Osteoblast (primary cell): ENCODE measurements at regions not wholly inside any gene's neighbourhood (a gene's known extent, or its start where the extent isn't known, plus 50 kb on each side); places are given as distances from the start of the nearest gene placed in this dataset.

Source experiments
- DNase-seq: peaks from one replicate; pipeline ENCODE4 v3.0.0; 2011; ENCODE audit warnings: low spot score, mixed read lengths; ENCODE audit not compliant: insufficient read length; ENCODE audit errors: missing footprints
- H2AFZ ChIP-seq: 2 replicates; pipeline ENCODE4 v1.6.0; 2011; ENCODE audit warnings: mild to moderate bottlenecking, low read length
- H3K27ac ChIP-seq: 2 replicates; pipeline ENCODE4 v1.5.1; 2011; ENCODE audit warnings: mild to moderate bottlenecking, low read depth, low read length, moderate library complexity
- H3K27me3 ChIP-seq: 2 replicates; pipeline ENCODE4 v1.6.0; 2012; ENCODE audit warnings: mild to moderate bottlenecking, control low read depth, inconsistent platforms, low read length, moderate library complexity; ENCODE audit not compliant: insufficient read depth
- H3K36me3 ChIP-seq: 2 replicates; pipeline ENCODE4 v1.5.1; 2011; ENCODE audit warnings: mild to moderate bottlenecking, low read length, control low read depth, moderate library complexity; ENCODE audit not compliant: insufficient read depth
- H3K4me1 ChIP-seq: 2 replicates; pipeline ENCODE4 v1.5.1; 2011; ENCODE audit warnings: mild to moderate bottlenecking, low read length, control low read depth, moderate library complexity; ENCODE audit not compliant: insufficient read depth
- H3K4me2 ChIP-seq: 2 replicates; pipeline ENCODE4 v1.6.0; 2011; ENCODE audit warnings: mild to moderate bottlenecking, low read length; ENCODE audit not compliant: insufficient read depth
- H3K4me3 ChIP-seq: fragments of 200-600 bp; sonication (generic); 3 replicates; pipeline ENCODE4 v1.5.1; 2012; ENCODE audit warnings: mild to moderate bottlenecking, low read length, inconsistent platforms; ENCODE audit not compliant: insufficient read depth
- H3K79me2 ChIP-seq: 2 replicates; pipeline ENCODE4 v1.6.0; 2012; ENCODE audit warnings: mild to moderate bottlenecking, low read length, control low read depth, inconsistent platforms; ENCODE audit not compliant: insufficient read depth
- H3K9me3 ChIP-seq: 2 replicates; pipeline ENCODE4 v1.5.1; 2011; ENCODE audit warnings: low read depth, low read length, control low read depth
- H4K20me1 ChIP-seq: 2 replicates; pipeline ENCODE4 v1.6.0; 2012; ENCODE audit warnings: mild to moderate bottlenecking, low read length, control low read depth; ENCODE audit not compliant: insufficient read depth
- CTCF ChIP-seq: IDR thresholded peaks from 2 replicates; pipeline ENCODE4 v1.5.1; 2011; ENCODE audit warnings: mild to moderate bottlenecking, low read depth, low read length, moderate library complexity; ENCODE audit errors: extremely low read depth

GRCh38 chr21:22670148-22670547, 1671.9 kb downstream of the NCAM2 start:
- no peaks in the 10 kb centered on the region for H3K36me3 ChIP-seq
- no peak overlapping the region for H3K4me3 ChIP-seq
- H3K4me1 ChIP-seq, result no peaks in the 10 kb centered on the region
- no peak overlapping the region for H3K4me2 ChIP-seq
- H3K9me3 ChIP-seq, result no peaks in the 10 kb centered on the region
- no peaks in the 10 kb centered on the region for H3K27me3 ChIP-seq
- no peak overlapping the region for H2AFZ ChIP-seq
- no peak for TF ChIP-seq CTCF
- H4K20me1 ChIP-seq, result no peaks in the 10 kb centered on the region
- no peaks in the 10 kb centered on the region for H3K79me2 ChIP-seq
- no peak for DNase-seq
- no peak overlapping the region for H3K27ac ChIP-seq

DNA sequence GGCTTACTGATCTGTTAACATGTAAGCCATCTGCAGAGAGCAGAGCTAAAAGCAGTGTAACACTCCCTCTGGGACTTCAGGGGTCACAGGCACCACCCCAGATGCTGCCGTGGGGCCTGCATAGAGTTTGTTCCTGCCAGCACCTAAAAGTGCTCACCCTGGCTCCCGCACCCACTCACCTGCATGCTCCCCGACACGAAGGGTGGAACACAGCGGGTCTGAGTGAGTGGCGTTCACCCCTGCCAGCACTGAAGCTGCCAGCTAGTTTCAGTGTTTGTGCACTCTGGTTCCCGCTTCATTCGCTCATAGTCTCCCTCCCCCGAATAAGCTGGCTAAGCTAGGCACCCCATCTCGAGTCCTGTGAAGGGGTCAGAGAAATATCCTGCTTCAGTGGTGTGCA, 1681.0 kb downstream of the NCAM2 start:
- H4K20me1 ChIP-seq, result no peaks in the 10 kb centered on the region
- H3K27ac ChIP-seq, result no peak overlapping the region
- H3K4me1 ChIP-seq, result no peaks in the 10 kb centered on the region
- no peaks in the 10 kb centered on the region for H3K36me3 ChIP-seq
- no peak for DNase-seq
- H3K79me2 ChIP-seq, result no peaks in the 10 kb centered on the region
- peaks cover 2% of the 10 kb centered on the region for H3K9me3 ChIP-seq
- H2AFZ ChIP-seq, result no peak overlapping the region
- H3K4me2 ChIP-seq, result no peak overlapping the region
- no peaks in the 10 kb centered on the region for H3K27me3 ChIP-seq
- no peak for TF ChIP-seq CTCF
- no peak overlapping the region for H3K4me3 ChIP-seq

DNA sequence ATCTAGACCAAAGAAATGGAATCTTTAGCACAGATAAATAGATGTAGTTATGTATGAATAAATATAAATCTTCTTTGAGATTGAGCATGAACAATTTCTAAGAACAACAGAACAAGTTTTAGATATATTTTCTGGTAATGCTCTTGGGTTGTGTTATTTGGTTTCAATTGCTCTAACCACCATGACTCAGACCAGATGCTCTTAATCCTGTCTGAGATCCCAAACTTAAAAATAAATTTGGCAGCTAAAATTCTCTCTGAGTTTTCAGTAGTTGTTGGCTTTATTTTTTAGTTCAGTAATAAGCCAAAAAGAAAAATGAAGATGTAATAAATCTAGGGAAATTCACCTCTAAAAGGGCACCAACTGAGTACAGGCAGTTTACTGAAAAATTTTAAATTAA, 1693.4 kb downstream of the NCAM2 start:
- H3K4me2 ChIP-seq, result no peak overlapping the region
- DNase-seq, result no peak
- no peaks in the 10 kb centered on the region for H3K36me3 ChIP-seq
- H3K27me3 ChIP-seq, result no peaks in the 10 kb centered on the region
- no peaks in the 10 kb centered on the region for H4K20me1 ChIP-seq
- no peaks in the 10 kb centered on the region for H3K4me1 ChIP-seq
- no peak overlapping the region for H3K4me3 ChIP-seq
- no peak overlapping the region for H3K27ac ChIP-seq
- H2AFZ ChIP-seq, result no peak overlapping the region
- no peaks in the 10 kb centered on the region for H3K9me3 ChIP-seq
- no peaks in the 10 kb centered on the region for H3K79me2 ChIP-seq
- no peak for TF ChIP-seq CTCF

DNA sequence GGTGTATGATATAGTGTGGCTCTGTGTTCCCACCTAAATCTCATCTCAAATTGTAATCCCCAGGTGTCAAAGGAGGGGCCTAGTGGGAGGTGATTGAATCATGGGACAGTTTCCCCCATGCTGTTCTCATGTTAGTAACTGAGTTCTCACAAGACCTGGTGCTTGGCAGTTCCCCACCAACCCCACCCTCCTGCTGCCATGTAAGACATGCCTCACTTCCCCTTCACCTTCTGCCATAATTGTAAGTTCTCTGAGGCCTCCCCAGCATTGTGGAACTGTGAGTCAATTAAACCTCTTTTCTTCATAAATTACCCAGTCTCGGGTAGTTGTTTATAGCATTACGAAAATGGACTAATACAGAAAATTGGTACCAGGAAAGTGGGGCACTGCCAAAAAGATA, 1705.3 kb downstream of the NCAM2 start:
- no peaks in the 10 kb centered on the region for H3K27me3 ChIP-seq
- H3K79me2 ChIP-seq, result no peaks in the 10 kb centered on the region
- no peak overlapping the region for H3K4me2 ChIP-seq
- H3K4me1 ChIP-seq, result no peaks in the 10 kb centered on the region
- H3K9me3 ChIP-seq, result no peaks in the 10 kb centered on the region
- no peak for DNase-seq
- H3K4me3 ChIP-seq, result no peak overlapping the region
- no peak overlapping the region for H3K27ac ChIP-seq
- H3K36me3 ChIP-seq, result no peaks in the 10 kb centered on the region
- no peak overlapping the region for H2AFZ ChIP-seq
- H4K20me1 ChIP-seq, result no peaks in the 10 kb centered on the region
- TF ChIP-seq CTCF, result no peak
